ENCODE measurements at regions not wholly inside any gene's neighbourhood (a gene's known extent, or its start where the extent isn't known, plus 50 kb on each side); places are given as distances from the start of the nearest gene placed in this dataset.
"Not testable (repeated sequence)": the region's sequence is repeated elsewhere in the genome, so short reads cannot be mapped to it uniquely, and the experiment has no call there.

GRCh38 chr15:22284795-22285420 is 173.8 kb upstream of the GOLGA6L22 start:
- H3K27ac ChIP-seq (ENCODE audit: extremely low read depth, low read depth, low read length); H3K36me3 ChIP-seq (ENCODE audit: control insufficient read depth in 2 of 2, insufficient read depth in 1 of 2, low read length in 2 of 2); POLR2A ChIA-PET; CTCF ChIA-PET; H3K9me3 ChIP-seq (ENCODE audit: control insufficient read depth, insufficient read depth, low read depth, low read length); H3K4me1 ChIP-seq (ENCODE audit: control insufficient read depth, insufficient read depth, low read length); H3K4me3 ChIP-seq (ENCODE audit: low read depth, low read length): not testable (repeated sequence)

GRCh38 chr15:22291054-22291453 is 167.6 kb upstream of the GOLGA6L22 start:
- H3K36me3 ChIP-seq (ENCODE audit: control insufficient read depth in 2 of 2, insufficient read depth in 1 of 2, low read length in 2 of 2); H3K4me3 ChIP-seq (ENCODE audit: low read depth, low read length); H3K27ac ChIP-seq (ENCODE audit: extremely low read depth, low read depth, low read length); H3K4me1 ChIP-seq (ENCODE audit: control insufficient read depth, insufficient read depth, low read length); POLR2A ChIA-PET; H3K9me3 ChIP-seq (ENCODE audit: control insufficient read depth, insufficient read depth, low read depth, low read length): not testable (repeated sequence)
- CTCF ChIA-PET = interaction anchor here (1.2 kb wide), 1 partner anchor 67 kb away, joined by 3 read pairs; no protein-coding TSS in a partner anchor

GRCh38 chr15:22303112-22303511 is 155.6 kb upstream of the GOLGA6L22 start:
- H3K4me1 ChIP-seq (ENCODE audit: control insufficient read depth, insufficient read depth, low read length); H3K9me3 ChIP-seq (ENCODE audit: control insufficient read depth, insufficient read depth, low read depth, low read length); CTCF ChIA-PET; H3K4me3 ChIP-seq (ENCODE audit: low read depth, low read length); POLR2A ChIA-PET; H3K36me3 ChIP-seq (ENCODE audit: control insufficient read depth in 2 of 2, insufficient read depth in 1 of 2, low read length in 2 of 2); H3K27ac ChIP-seq (ENCODE audit: extremely low read depth, low read depth, low read length): not testable (repeated sequence)
